ENCODE measurements at regions not wholly inside any gene's neighbourhood (a gene's known extent, or its start where the extent isn't known, plus 50 kb on each side); places are given as distances from the start of the nearest gene placed in this dataset.

GRCh38 chr6:155946860-155947259 is 491.2 kb upstream of the NOX3 start:
- Histone ChIP-seq H2BK120ac (ENCODE audit: low read depth, low read length) (no peak overlapping the region), H2AFZ (replicated peaks; ENCODE audit: low read length, poor library complexity) (no peak overlapping the region), H3K4ac (ENCODE audit: low read depth, low read length) (no peak overlapping the region), H3K4me3 (ENCODE audit: insufficient read depth, low read depth, low read length) (no peak overlapping the region), H4K5ac (ENCODE audit: low read depth, low read length) (no peak overlapping the region), H3K9ac (ENCODE audit: low read depth, low read length) (no peak overlapping the region), H3K56ac (ENCODE audit: extremely low read depth, insufficient read depth, low read length) (no peak overlapping the region), H3K79me1 (ENCODE audit: low read depth in 1 of 2, low read length in 2 of 2) (no peaks in the 10 kb centered on the region), H3K23ac (ENCODE audit: low read depth, low read length) (no peak overlapping the region), H3K4me2 (ENCODE audit: low read depth, low read length) (no peak overlapping the region), H3K27me3 (ENCODE audit: control insufficient read depth, insufficient read depth, low read length) (no peaks in the 10 kb centered on the region), H2BK15ac (ENCODE audit: low read depth, low read length) (no peak overlapping the region), H3K27ac (ENCODE audit: insufficient read depth, low read length) (no peak overlapping the region), H3K9me3 (ENCODE audit: control insufficient read depth, insufficient read depth, low read length) (peaks cover 12% of the 10 kb centered on the region; the same call in 1 of the 2 replicates), H2AK5ac (ENCODE audit: low read depth, low read length) (no peak overlapping the region), H2BK20ac (ENCODE audit: low read depth, low read length) (no peak overlapping the region), H2BK5ac (ENCODE audit: low read depth, low read length, poor library complexity, severe bottlenecking) (no peak overlapping the region), H4K20me1 (ENCODE audit: insufficient read depth, low read length) (no peaks in the 10 kb centered on the region), H2AK9ac (replicated peaks; ENCODE audit: low read depth, low read length, poor library complexity) (no peak overlapping the region), H4K91ac (ENCODE audit: insufficient read depth, low read depth, low read length) (no peak overlapping the region), H3K9me1 (ENCODE audit: insufficient read depth, low read length) (no peaks in the 10 kb centered on the region), H3K4me1 (ENCODE audit: control insufficient read depth, insufficient read depth, low read length) (no peaks in the 10 kb centered on the region), H3K36me3 (ENCODE audit: control insufficient read depth, insufficient read depth, low read length) (no peaks in the 10 kb centered on the region), H3K14ac (replicated peaks; ENCODE audit: low read depth, low read length) (no peak overlapping the region), H3K18ac (ENCODE audit: low read depth, low read length) (no peak overlapping the region), H4K8ac (ENCODE audit: low read depth in 2 of 2, low read length in 2 of 2) (no peak overlapping the region)
- BruUV-seq (replicated peaks) = no TSS peak
- POLR2A ChIA-PET (ENCODE audit: unreplicated experiment) = no interaction called here
- dilution Hi-C loops (cut with HindIII; ENCODE audit: low sequenced_read_pairs, unreplicated experiment) (no loop called here), intact Hi-C loops (cut with micrococcal nuclease) (no loop called here), in situ Hi-C loops (cut with MboI; ENCODE audit: low sequenced_read_pairs) (no loop called here)
- ATAC-seq (ENCODE audit: low read depth) (no peak), DNase-seq (no peak)
- TF ChIP-seq BHLHE40 (IDR thresholded peaks at IDR 0.05; ENCODE audit: low read depth, low read length) (no peak), CEBPB (IDR thresholded peaks at IDR 0.05; ENCODE audit: low read depth, low read length) (no peak), NFE2L2 (IDR thresholded peaks at IDR 0.05; ENCODE audit: low read depth, low read length) (no peak), MAFK (IDR thresholded peaks at IDR 0.05; ENCODE audit: low read depth, low read length) (no peak), MAZ (IDR thresholded peaks at IDR 0.05; ENCODE audit: borderline replicate concordance, low read depth, low read length) (no peak), CHD1 (IDR thresholded peaks at IDR 0.05; ENCODE audit: low read depth, low read length) (no peak), CTCF (conservative IDR thresholded peaks at IDR 0.05; ENCODE audit: low read depth, low read length) (no peak)
- TF ChIP-seq, protein P1, sequence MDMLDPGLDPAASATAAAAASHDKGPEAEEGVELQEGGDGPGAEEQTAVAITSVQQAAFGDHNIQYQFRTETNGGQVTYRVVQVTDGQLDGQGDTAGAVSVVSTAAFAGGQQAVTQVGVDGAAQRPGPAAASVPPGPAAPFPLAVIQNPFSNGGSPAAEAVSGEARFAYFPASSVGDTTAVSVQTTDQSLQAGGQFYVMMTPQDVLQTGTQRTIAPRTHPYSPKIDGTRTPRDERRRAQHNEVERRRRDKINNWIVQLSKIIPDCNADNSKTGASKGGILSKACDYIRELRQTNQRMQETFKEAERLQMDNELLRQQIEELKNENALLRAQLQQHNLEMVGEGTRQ (IDR thresholded peaks at IDR 0.05; ENCODE audit: low read depth, low read length) = no peak
- CTCF ChIA-PET = no interaction called here
- no CpG with 5 or more reads among the region's 4 CpGs for WGBS, 2 experiments (ENCODE audit: extremely low coverage in 2 of 2, insufficient read length in 1 of 2)
